H1 (cell line): ENCODE measurements at regions not wholly inside any gene's neighbourhood (a gene's known extent, or its start where the extent isn't known, plus 50 kb on each side); places are given as distances from the start of the nearest gene placed in this dataset.

Experiments used
- CBX5 ChIP-seq: fragments of 300-800, 300-1000 bp; sonication (generic); IDR thresholded peaks from 2 replicates; pipeline ENCODE4 v1.7.1; 2016; ENCODE audit warnings: antibody characterized with exemption, low read length, low read depth
- CHD7 ChIP-seq: fragments of 300-600 bp; sonication (generic); IDR thresholded peaks from 2 replicates; pipeline ENCODE4 v1.7.1; 2012; ENCODE audit warnings: low read length, moderate library complexity, mild to moderate bottlenecking, inconsistent platforms; ENCODE audit not compliant: insufficient replicate concordance
- CREB1 ChIP-seq: IDR thresholded peaks from 2 replicates; pipeline ENCODE4 v1.6.1; 2012; ENCODE audit warnings: inconsistent platforms
- GABPA ChIP-seq: IDR thresholded peaks from 2 replicates; pipeline ENCODE4 v1.6.1; 2011; ENCODE audit warnings: mild to moderate bottlenecking, low read length, moderate library complexity, borderline replicate concordance; ENCODE audit not compliant: insufficient read depth
- RAD21 ChIP-seq, 2 experiments: IDR thresholded peaks in 1 of 2; conservative IDR thresholded peaks in 1 of 2; 2 replicates each; pipeline ENCODE4 v1.6.1; 2011; ENCODE audit warnings: low read depth in 2 of 2, low read length in 2 of 2, improper control_type of control experiment in 1 of 2, inconsistent platforms in 1 of 2, mild to moderate bottlenecking in 1 of 2, moderate library complexity in 1 of 2

DNA sequence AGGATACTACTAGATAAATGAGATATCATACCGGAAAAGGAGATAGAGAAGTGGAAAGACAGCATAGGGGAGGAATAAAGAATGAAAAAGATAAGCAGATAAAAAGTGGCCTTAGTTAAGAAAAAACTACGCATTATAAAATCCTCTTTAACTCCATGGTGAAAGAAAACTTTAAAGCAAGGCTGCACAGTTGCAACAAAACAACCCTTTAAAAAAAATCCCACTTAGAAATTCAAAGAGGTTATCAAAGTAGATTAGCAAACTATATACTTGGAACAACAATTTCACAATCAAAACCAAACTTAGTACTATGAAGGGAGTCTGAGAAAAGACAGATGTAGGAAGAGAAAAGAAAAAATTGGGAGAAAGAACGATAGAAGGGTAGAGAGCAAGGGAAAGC is 133.4 kb upstream of the OSR1 start (continued):
- TF ChIP-seq CHD7 (no peak), GABPA (no peak), CREB1 (no peak), RAD21 (IDR thresholded peaks at IDR 0.05 in 1 of 2, conservative IDR thresholded peaks at IDR 0.05 in 1 of 2; ENCODE audit: low read depth in 2 of 2, low read length in 2 of 2) (no peak), CBX5 (no peak)
